K562 (cell line): ENCODE measurements at regions not wholly inside any gene's neighbourhood (a gene's known extent, or its start where the extent isn't known, plus 50 kb on each side); places are given as distances from the start of the nearest gene placed in this dataset.

Source experiments
- ATAC-seq: fragments of 200-7000 bp; cut with Tn5 transposase; 3 replicates; pipeline ENCODE4 v1.9.1; 2020; ENCODE audit warnings: moderate library complexity
- BruUV-seq: library from RNA; stranded (reverse); fragments of 400-500 nt; replicated peaks from 2 replicates; lab custom pipeline; 2021; lab: Mats Ljungman, UMichigan
- CTCF ChIA-PET: fragments of 300-600 bp; formaldehyde crosslinking; extraction: SDS; loops from one replicate; lab custom pipeline; 2021; ENCODE audit warnings: low intra/inter-chr PET ratio; lab: Yijun Ruan, JAX
- POLR2A ChIA-PET: fragments of 300-600, 350-650 bp; sonication (Branson Sonifier 250); formaldehyde crosslinking; extraction: SDS; loops from one replicate; lab custom pipeline; 2021; ENCODE audit warnings: antibody characterized with exemption, inconsistent platforms; lab: Yijun Ruan, JAX
- DNase-seq, 4 experiments: peaks; one replicate each; pipeline versions ENCODE4 v3.0.0 to v3.0.0-alpha.2; 2011 to 2018; ENCODE audit warnings: low spot score in 3 of 4, mixed read lengths in 3 of 4; ENCODE audit errors: extremely low read depth in 1 of 4
- FAIRE-seq: peaks from 2 replicates; lab custom pipeline; 2011; peaks lifted over from hg19 to GRCh38; lab: Jason Lieb, UNC
- H2AFZ ChIP-seq: 2 replicates; pipeline ENCODE4 v1.6.0; 2011; ENCODE audit warnings: low read depth, low read length, control low read depth, inconsistent platforms
- H3K27ac ChIP-seq: fragments of 200-600 bp; 3 replicates; pipeline ENCODE4 v1.8.0; 2011; ENCODE audit warnings: low read depth, mild to moderate bottlenecking, control low read depth, inconsistent platforms, low read length, moderate library complexity, mixed read lengths; ENCODE audit errors: extremely low read depth
- H3K27me3 ChIP-seq, 2 experiments: fragments of 300-600 bp in 1 of 2; 2 replicates in 1 of 2; 3 replicates in 1 of 2; pipeline versions ENCODE4 v1.6.0 to v1.8.0; 2011; ENCODE audit warnings: inconsistent platforms in 2 of 2, low read length in 2 of 2, mild to moderate bottlenecking in 1 of 2, mixed read lengths in 1 of 2, moderate library complexity in 1 of 2; ENCODE audit not compliant: control insufficient read depth in 2 of 2, insufficient read depth in 2 of 2
- H3K36me3 ChIP-seq: fragments of 300-600 bp; 3 replicates; pipeline ENCODE4 v1.8.0; 2011; ENCODE audit warnings: mild to moderate bottlenecking, low read length, inconsistent platforms; ENCODE audit not compliant: control insufficient read depth, insufficient read depth
- H3K4me1 ChIP-seq, 2 experiments: fragments of 200-600 bp in 1 of 2; replicated peaks in 1 of 2; 2 replicates in 1 of 2; 3 replicates in 1 of 2; pipeline versions ENCODE4 v1.5.1 to v1.8.0; 2011; ENCODE audit warnings: inconsistent platforms in 2 of 2, low read length in 2 of 2, mild to moderate bottlenecking in 1 of 2, mixed read lengths in 1 of 2, moderate library complexity in 1 of 2; ENCODE audit not compliant: control insufficient read depth in 2 of 2, insufficient read depth in 2 of 2
- H3K4me2 ChIP-seq: 2 replicates; pipeline ENCODE4 v1.6.1; 2011; ENCODE audit warnings: low read length, control low read depth, inconsistent platforms, mixed read lengths; ENCODE audit not compliant: insufficient read depth
- H3K4me3 ChIP-seq: fragments of 200-600 bp; sonication (generic), shearing (Covaris generic); 2 replicates; pipeline ENCODE4 v1.5.1; 2016; ENCODE audit warnings: control low read depth, inconsistent platforms
- H3K79me2 ChIP-seq: fragments of 200-600 bp; 3 replicates; pipeline ENCODE4 v1.8.0; 2011; ENCODE audit warnings: low read length, inconsistent platforms; ENCODE audit not compliant: control insufficient read depth, insufficient read depth
- H3K9ac ChIP-seq, 2 experiments: 2 replicates each; pipeline versions ENCODE4 v1.6.0 to v1.6.1; 2011; ENCODE audit warnings: low read depth in 2 of 2, low read length in 2 of 2, control low read depth in 1 of 2, inconsistent platforms in 1 of 2, mild to moderate bottlenecking in 1 of 2, mixed read lengths in 1 of 2; ENCODE audit not compliant: insufficient read depth in 1 of 2
- H3K9me1 ChIP-seq: one replicate; pipeline ENCODE4 v1.6.0; 2011; ENCODE audit warnings: inconsistent platforms, mild to moderate bottlenecking, low read length, moderate library complexity; ENCODE audit not compliant: control insufficient read depth, insufficient read depth
- H3K9me3 ChIP-seq: replicated peaks from 2 replicates; pipeline ENCODE4 v1.5.1; 2011; ENCODE audit warnings: low read depth, low read length, inconsistent platforms; ENCODE audit not compliant: control insufficient read depth, insufficient read depth
- H4K20me1 ChIP-seq: replicated peaks from 2 replicates; pipeline ENCODE4 v1.6.1; 2011; ENCODE audit warnings: low read length, inconsistent platforms, mixed read lengths; ENCODE audit not compliant: control insufficient read depth, insufficient read depth
- NFE2 ChIP-seq: IDR thresholded peaks from 2 replicates; pipeline ENCODE4 v1.6.1; 2014; ENCODE audit warnings: antibody characterized with exemption, low read depth
- NFE2L1 ChIP-seq: fragments of 450-650 bp; IDR thresholded peaks from 2 replicates; pipeline ENCODE4 v1.6.1; 2016; ENCODE audit warnings: missing genetic modification characterization, low read depth, mild to moderate bottlenecking, missing compliant biosample characterization, moderate library complexity, borderline replicate concordance
- NR2C2 ChIP-seq, 2 experiments: fragments of 200-800 bp in 1 of 2; sonication (Bioruptor generic) in 1 of 2; sonication (generic) in 1 of 2; formaldehyde crosslinking in 1 of 2; IDR thresholded peaks; 2 replicates each; pipeline versions ENCODE4 v1.6.1 to v1.8.0; 2016 to 2022; ENCODE audit warnings: mild to moderate bottlenecking in 1 of 2, missing compliant biosample characterization in 1 of 2, missing genetic modification characterization in 1 of 2, missing genetic modification reagents in 1 of 2
- SRSF9 ChIP-seq: fragments of 200-400 bp; formaldehyde crosslinking; IDR thresholded peaks from 2 replicates; pipeline ENCODE4 v1.6.1; 2017; ENCODE audit warnings: low read depth, low read length, borderline replicate concordance
- TAL1 ChIP-seq: fragments of 450-650 bp; IDR thresholded peaks from 2 replicates; pipeline ENCODE4 v1.6.1; 2016; ENCODE audit warnings: mild to moderate bottlenecking
- ZNF212 ChIP-seq: fragments of 450-650 bp; formaldehyde crosslinking; IDR thresholded peaks from 2 replicates; pipeline ENCODE4 v1.4.0; 2020; ENCODE audit warnings: mild to moderate bottlenecking
- ZNF277 ChIP-seq: fragments of 250-450 bp; sonication (Bioruptor Pico); IDR thresholded peaks from 2 replicates; pipeline ENCODE4 v1.8.0; 2022; ENCODE audit warnings: inconsistent platforms, mild to moderate bottlenecking, moderate library complexity, borderline replicate concordance
- ZNF551 ChIP-seq: fragments of 250-450 bp; sonication (Bioruptor Pico); IDR thresholded peaks from 2 replicates; pipeline ENCODE4 v1.5.0; 2021; ENCODE audit warnings: mild to moderate bottlenecking, moderate library complexity
- in situ Hi-C: fragments of 300-500 bp; cut with MboI; formaldehyde crosslinking; loops from 4 replicates; pipeline ENCODE4 v1.15.0; 2018; ENCODE audit warnings: inconsistent platforms, mixed read lengths
- intact Hi-C: fragments of 100-400 bp; cut with micrococcal nuclease; formaldehyde crosslinking; loops from 2 replicates; pipeline ENCODE4 v1.14.2; 2022

DNA sequence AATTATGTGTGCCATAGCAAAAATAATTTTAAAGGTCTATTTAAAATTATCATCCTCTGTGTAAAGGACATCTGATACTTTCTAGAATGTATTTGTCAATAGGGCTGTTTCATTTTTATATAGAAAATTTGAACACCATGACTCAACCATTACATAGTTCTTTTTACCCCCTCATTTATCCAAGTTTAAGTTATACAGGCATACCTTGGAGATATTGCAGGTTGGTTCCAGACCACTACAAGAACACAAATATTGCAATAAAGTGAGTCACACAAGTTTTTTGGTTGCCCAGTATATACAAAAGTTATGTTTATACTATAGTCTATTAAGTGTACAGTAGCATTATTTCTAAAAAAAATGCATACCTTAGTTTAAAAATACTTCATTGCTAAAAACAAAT, 130.4 kb downstream of the MSL3 start:
- Histone ChIP-seq H3K27ac (no peak overlapping the region), H3K4me3 (no peak overlapping the region), H3K4me2 (no peak overlapping the region), H2AFZ (no peak overlapping the region), H3K9ac (no peak overlapping the region), H3K36me3 (no peaks in the 10 kb centered on the region), H4K20me1 (no peaks in the 10 kb centered on the region), H3K79me2 (no peaks in the 10 kb centered on the region), H3K27me3 (no peaks in the 10 kb centered on the region), H3K9me3 (no peaks in the 10 kb centered on the region), H3K4me1 (no peaks in the 10 kb centered on the region), H3K9me1 (no peaks in the 10 kb centered on the region)
- no peak for FAIRE-seq
- BruUV-seq: no TSS peak
- intact Hi-C loops: no loop called here
- ChIA-PET POLR2A (no interaction called here), CTCF (no interaction called here)
- in situ Hi-C loops: no loop called here
- no peak for TF ChIP-seq NR2C2 (CRISPR knock-in tag; IDR thresholded peaks at IDR 0.05)
- TF ChIP-seq NR2C2 (tag; IDR thresholded peaks at IDR 0.05): no peak
- TF ChIP-seq ZNF212: no peak
- TF ChIP-seq ZNF277 (CRISPR knock-in tag): no peak
- no peak for TF ChIP-seq NFE2L1 (tag)
- no peak for TF ChIP-seq ZNF551 (CRISPR knock-in tag)
- no peak for TF ChIP-seq NFE2
- no peak for TF ChIP-seq SRSF9
- no peak for TF ChIP-seq TAL1
- no peak for DNase-seq
- ATAC-seq: no peak
